ENCODE measurements at regions not wholly inside any gene's neighbourhood (a gene's known extent, or its start where the extent isn't known, plus 50 kb on each side); places are given as distances from the start of the nearest gene placed in this dataset.

- H3K4me3 Mint-ChIP-seq (ENCODE audit: unreplicated experiment) = no peak overlapping the region
These were observed 778.5 kb upstream of the CDH10 start for GRCh38 chr5:25423271-25423670.

GRCh38 chr5:25419684-25420083 is 774.9 kb upstream of the CDH10 start:
- DNase-seq (ENCODE audit: low spot score) = no peak
- no peak for TF ChIP-seq CTCF (IDR thresholded peaks at IDR 0.05; ENCODE audit: unreplicated experiment)
- no peak overlapping the region for H3K27ac Mint-ChIP-seq (ENCODE audit: unreplicated experiment)
- no peak overlapping the region for H3K4me3 Mint-ChIP-seq (ENCODE audit: unreplicated experiment)
- H3K9me3 Mint-ChIP-seq (ENCODE audit: unreplicated experiment) = no peaks in the 10 kb centered on the region
- H3K27me3 Mint-ChIP-seq (ENCODE audit: unreplicated experiment) = no peaks in the 10 kb centered on the region
- H3K4me1 Mint-ChIP-seq (ENCODE audit: unreplicated experiment) = no peaks in the 10 kb centered on the region
- no peaks in the 10 kb centered on the region for H3K36me3 Mint-ChIP-seq (ENCODE audit: low read depth, unreplicated experiment)

More at GRCh38 chr5:25423271-25423670, 778.5 kb upstream of the CDH10 start:
- H3K36me3 Mint-ChIP-seq (ENCODE audit: low read depth, unreplicated experiment) = no peaks in the 10 kb centered on the region
- no peak for TF ChIP-seq CTCF (IDR thresholded peaks at IDR 0.05; ENCODE audit: unreplicated experiment)
- H3K9me3 Mint-ChIP-seq (ENCODE audit: unreplicated experiment) = no peaks in the 10 kb centered on the region
- H3K27me3 Mint-ChIP-seq (ENCODE audit: unreplicated experiment) = no peaks in the 10 kb centered on the region
- H3K27ac Mint-ChIP-seq (ENCODE audit: unreplicated experiment) = no peak overlapping the region
- DNase-seq (ENCODE audit: low spot score) = no peak
- no peaks in the 10 kb centered on the region for H3K4me1 Mint-ChIP-seq (ENCODE audit: unreplicated experiment)

GRCh38 chr5:25418978-25419377 is 774.2 kb upstream of the CDH10 start:
- no peaks in the 10 kb centered on the region for H3K9me3 Mint-ChIP-seq (ENCODE audit: unreplicated experiment)
- H3K4me3 Mint-ChIP-seq (ENCODE audit: unreplicated experiment) = no peak overlapping the region
- no peak for DNase-seq (ENCODE audit: low spot score)
- no peak overlapping the region for H3K27ac Mint-ChIP-seq (ENCODE audit: unreplicated experiment)
- TF ChIP-seq CTCF (IDR thresholded peaks at IDR 0.05; ENCODE audit: unreplicated experiment) = no peak
- no peaks in the 10 kb centered on the region for H3K4me1 Mint-ChIP-seq (ENCODE audit: unreplicated experiment)
- no peaks in the 10 kb centered on the region for H3K27me3 Mint-ChIP-seq (ENCODE audit: unreplicated experiment)
- H3K36me3 Mint-ChIP-seq (ENCODE audit: low read depth, unreplicated experiment) = no peaks in the 10 kb centered on the region

GRCh38 chr5:25418319-25418859 is 773.6 kb upstream of the CDH10 start:
- no peaks in the 10 kb centered on the region for H3K4me1 Mint-ChIP-seq (ENCODE audit: unreplicated experiment)
- TF ChIP-seq CTCF (IDR thresholded peaks at IDR 0.05; ENCODE audit: unreplicated experiment) = no peak
- no peaks in the 10 kb centered on the region for H3K36me3 Mint-ChIP-seq (ENCODE audit: low read depth, unreplicated experiment)
- H3K27me3 Mint-ChIP-seq (ENCODE audit: unreplicated experiment) = no peaks in the 10 kb centered on the region
- H3K9me3 Mint-ChIP-seq (ENCODE audit: unreplicated experiment) = no peaks in the 10 kb centered on the region
- no peak overlapping the region for H3K27ac Mint-ChIP-seq (ENCODE audit: unreplicated experiment)
- DNase-seq (ENCODE audit: low spot score) = no peak
- H3K4me3 Mint-ChIP-seq (ENCODE audit: unreplicated experiment) = no peak overlapping the region

- H3K27ac Mint-ChIP-seq (ENCODE audit: unreplicated experiment) = no peak overlapping the region
- no peak for DNase-seq (ENCODE audit: low spot score)
These were observed 772.2 kb upstream of the CDH10 start for GRCh38 chr5:25416960-25417359.

More at GRCh38 chr5:25416960-25417359, 772.2 kb upstream of the CDH10 start:
- H3K4me3 Mint-ChIP-seq (ENCODE audit: unreplicated experiment) = no peak overlapping the region
- H3K27me3 Mint-ChIP-seq (ENCODE audit: unreplicated experiment) = no peaks in the 10 kb centered on the region
- peaks cover 3% of the 10 kb centered on the region for H3K36me3 Mint-ChIP-seq (ENCODE audit: low read depth, unreplicated experiment)
- no peaks in the 10 kb centered on the region for H3K4me1 Mint-ChIP-seq (ENCODE audit: unreplicated experiment)
- no peak for TF ChIP-seq CTCF (IDR thresholded peaks at IDR 0.05; ENCODE audit: unreplicated experiment)
- no peaks in the 10 kb centered on the region for H3K9me3 Mint-ChIP-seq (ENCODE audit: unreplicated experiment)
